ENCODE measurements at regions not wholly inside any gene's neighbourhood (a gene's known extent, or its start where the extent isn't known, plus 50 kb on each side); places are given as distances from the start of the nearest gene placed in this dataset.

DNA sequence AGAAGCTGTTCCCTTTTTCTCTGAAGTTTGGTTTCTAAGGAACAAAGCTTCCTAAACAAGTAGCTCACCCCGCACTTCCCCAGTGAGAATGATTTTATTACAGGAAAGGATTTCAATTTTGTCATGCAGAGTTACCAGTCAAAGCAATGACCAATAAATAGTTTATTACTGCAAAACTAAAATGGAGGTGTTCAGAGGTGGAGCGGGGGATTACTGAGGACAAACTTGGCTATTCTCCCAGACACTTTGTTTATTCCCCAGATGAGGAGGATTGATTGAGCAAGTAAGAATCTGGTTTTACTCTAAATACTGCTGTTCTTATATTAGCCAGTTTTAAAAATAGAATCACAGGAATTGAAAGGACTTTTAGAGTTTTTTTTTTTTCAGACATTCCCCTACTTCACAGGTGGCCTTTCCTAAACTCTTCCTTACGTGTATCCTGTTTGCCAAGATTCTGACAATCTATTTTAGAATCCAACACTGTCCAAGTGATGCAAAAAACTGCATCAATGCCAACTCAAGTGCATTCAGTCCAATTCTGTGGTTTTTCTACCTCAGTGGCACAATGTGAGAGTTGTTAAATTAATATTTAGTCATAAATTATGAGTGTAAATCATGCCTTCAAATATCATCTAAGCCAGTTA lies 136.1 kb downstream of the TNFSF18 start:
- no peaks in the 10 kb centered on the region for H3K4me1 ChIP-seq (ENCODE audit: control insufficient read depth, insufficient read depth, low read length)
- no peaks in the 10 kb centered on the region for H3K27me3 ChIP-seq (ENCODE audit: control insufficient read depth, insufficient read depth, low read length)
- H3K27ac ChIP-seq (ENCODE audit: low read length) = no peak overlapping the region
- peaks cover 3% of the 10 kb centered on the region; the same call in 1 of the 2 replicates for H3K36me3 ChIP-seq (ENCODE audit: control insufficient read depth, insufficient read depth, low read length)
- no CpG with 5 or more reads among the region's 3 CpGs for WGBS (ENCODE audit: insufficient coverage, insufficient read length)
- H3K9me3 ChIP-seq (ENCODE audit: control insufficient read depth, insufficient read depth, low read length) = peaks cover 4% of the 10 kb centered on the region
- no peak for DNase-seq (ENCODE audit: low read depth, low spot score)
- no peak overlapping the region for H3K4me3 ChIP-seq (ENCODE audit: low read length)

DNA sequence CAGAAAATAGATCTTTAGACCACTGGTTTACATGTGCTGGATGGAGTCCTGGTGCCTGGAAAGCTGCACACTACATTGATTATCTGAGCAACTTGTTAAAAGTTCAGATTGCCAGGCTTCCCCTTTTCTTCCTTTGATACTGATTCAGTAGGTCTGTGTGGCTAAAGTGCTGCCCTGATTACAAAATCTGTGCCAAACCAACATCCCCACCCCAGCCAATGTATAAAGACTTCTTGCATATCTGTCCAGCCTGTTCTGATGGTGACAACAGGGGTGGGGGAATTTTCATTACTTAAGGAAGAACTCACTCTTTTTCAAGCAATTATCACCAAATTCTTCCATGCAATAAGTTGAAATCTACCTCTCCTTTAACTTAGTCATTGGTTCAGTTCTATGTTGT lies 135.5 kb downstream of the TNFSF18 start:
- Histone ChIP-seq H3K36me3 (ENCODE audit: control insufficient read depth, insufficient read depth, low read length) (peaks cover 3% of the 10 kb centered on the region; the same call in 1 of the 2 replicates), H3K4me3 (ENCODE audit: low read length) (no peak overlapping the region), H3K4me1 (ENCODE audit: control insufficient read depth, insufficient read depth, low read length) (no peaks in the 10 kb centered on the region), H3K27me3 (ENCODE audit: control insufficient read depth, insufficient read depth, low read length) (no peaks in the 10 kb centered on the region), H3K27ac (ENCODE audit: low read length) (no peak overlapping the region), H3K9me3 (ENCODE audit: control insufficient read depth, insufficient read depth, low read length) (peaks cover 4% of the 10 kb centered on the region)
- DNase-seq (ENCODE audit: low read depth, low spot score) = no peak

DNA sequence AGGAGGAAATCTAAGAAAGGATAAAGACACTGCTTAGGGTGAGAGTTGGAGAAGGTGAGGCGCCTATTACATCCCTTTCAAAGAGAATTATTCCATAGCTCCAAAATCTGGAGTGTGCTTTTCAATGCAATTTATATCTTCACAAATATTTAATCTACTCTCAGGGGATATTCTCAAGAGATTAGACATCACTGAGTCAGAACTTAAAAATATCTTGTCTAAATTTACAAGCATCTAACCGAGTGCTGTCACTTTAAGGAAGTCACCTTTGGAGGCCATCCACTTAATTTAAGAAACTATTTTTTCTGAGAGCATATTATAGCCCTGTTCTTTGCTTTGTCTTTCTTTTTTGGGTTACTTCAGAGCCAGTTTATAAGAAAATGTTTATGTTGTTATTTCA lies 134.6 kb downstream of the TNFSF18 start:
- Histone ChIP-seq H3K36me3 (ENCODE audit: control insufficient read depth, insufficient read depth, low read length) (peaks cover 3% of the 10 kb centered on the region; the same call in 1 of the 2 replicates), H3K9me3 (ENCODE audit: control insufficient read depth, insufficient read depth, low read length) (peaks cover 4% of the 10 kb centered on the region), H3K27me3 (ENCODE audit: control insufficient read depth, insufficient read depth, low read length) (no peaks in the 10 kb centered on the region), H3K4me3 (ENCODE audit: low read length) (no peak overlapping the region), H3K27ac (ENCODE audit: low read length) (no peak overlapping the region), H3K4me1 (ENCODE audit: control insufficient read depth, insufficient read depth, low read length) (no peaks in the 10 kb centered on the region)
- no CpG with 5 or more reads among the region's 2 CpGs for WGBS (ENCODE audit: insufficient coverage, insufficient read length)
- DNase-seq (ENCODE audit: low read depth, low spot score) = no peak

DNA sequence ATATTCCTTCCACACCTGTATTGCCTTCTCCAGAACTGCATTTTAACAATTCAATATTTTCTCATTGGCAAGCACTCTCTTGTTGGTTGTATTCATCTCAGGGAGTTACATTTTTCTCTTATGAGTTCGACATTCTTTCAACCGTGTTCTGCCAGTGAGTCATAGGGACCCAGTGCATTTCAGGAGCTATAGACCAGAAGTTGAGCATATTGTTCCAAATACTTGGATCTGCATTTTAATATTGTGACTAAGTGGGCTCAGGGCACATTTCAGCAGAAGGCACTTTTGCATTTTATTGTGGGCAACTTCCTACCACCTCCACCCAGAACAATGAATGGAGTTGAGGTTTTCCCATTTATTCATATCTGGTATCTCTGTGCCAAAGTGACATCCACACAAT lies 132.8 kb downstream of the TNFSF18 start:
- H3K27me3 ChIP-seq (ENCODE audit: control insufficient read depth, insufficient read depth, low read length) = no peaks in the 10 kb centered on the region
- no peaks in the 10 kb centered on the region for H3K4me1 ChIP-seq (ENCODE audit: control insufficient read depth, insufficient read depth, low read length)
- no peak overlapping the region for H3K27ac ChIP-seq (ENCODE audit: low read length)
- no peaks in the 10 kb centered on the region for H3K36me3 ChIP-seq (ENCODE audit: control insufficient read depth, insufficient read depth, low read length)
- H3K9me3 ChIP-seq (ENCODE audit: control insufficient read depth, insufficient read depth, low read length) = peaks cover 2% of the 10 kb centered on the region
- no CpG with 5 or more reads among the region's 2 CpGs for WGBS (ENCODE audit: insufficient coverage, insufficient read length)
- H3K4me3 ChIP-seq (ENCODE audit: low read length) = no peak overlapping the region
- no peak for DNase-seq (ENCODE audit: low read depth, low spot score)

DNA sequence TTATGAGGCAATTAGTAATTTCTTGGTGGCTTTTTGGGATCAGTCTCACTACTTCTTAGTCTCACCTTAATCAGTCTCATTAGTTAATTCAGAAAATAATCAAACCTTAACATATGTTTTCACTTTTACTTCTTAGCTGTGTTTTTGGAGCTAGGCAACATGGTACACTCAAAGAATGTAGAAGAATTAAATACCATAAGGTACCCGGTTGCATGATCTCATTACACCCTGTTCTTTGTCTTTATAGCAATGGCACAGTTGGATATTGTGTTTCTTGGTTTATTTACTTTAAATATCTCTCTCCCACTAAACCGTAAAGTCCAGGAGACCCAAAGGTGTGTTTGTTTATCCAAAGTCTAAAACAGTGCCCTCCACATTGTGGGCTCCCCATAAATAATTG lies 132.3 kb downstream of the TNFSF18 start:
- Histone ChIP-seq H3K27me3 (ENCODE audit: control insufficient read depth, insufficient read depth, low read length) (no peaks in the 10 kb centered on the region), H3K4me3 (ENCODE audit: low read length) (no peak overlapping the region), H3K36me3 (ENCODE audit: control insufficient read depth, insufficient read depth, low read length) (no peaks in the 10 kb centered on the region), H3K4me1 (ENCODE audit: control insufficient read depth, insufficient read depth, low read length) (no peaks in the 10 kb centered on the region), H3K9me3 (ENCODE audit: control insufficient read depth, insufficient read depth, low read length) (no peaks in the 10 kb centered on the region), H3K27ac (ENCODE audit: low read length) (no peak overlapping the region)
- no CpG with 5 or more reads among the region's 2 CpGs for WGBS (ENCODE audit: insufficient coverage, insufficient read length)
- no peak for DNase-seq (ENCODE audit: low read depth, low spot score)

DNA sequence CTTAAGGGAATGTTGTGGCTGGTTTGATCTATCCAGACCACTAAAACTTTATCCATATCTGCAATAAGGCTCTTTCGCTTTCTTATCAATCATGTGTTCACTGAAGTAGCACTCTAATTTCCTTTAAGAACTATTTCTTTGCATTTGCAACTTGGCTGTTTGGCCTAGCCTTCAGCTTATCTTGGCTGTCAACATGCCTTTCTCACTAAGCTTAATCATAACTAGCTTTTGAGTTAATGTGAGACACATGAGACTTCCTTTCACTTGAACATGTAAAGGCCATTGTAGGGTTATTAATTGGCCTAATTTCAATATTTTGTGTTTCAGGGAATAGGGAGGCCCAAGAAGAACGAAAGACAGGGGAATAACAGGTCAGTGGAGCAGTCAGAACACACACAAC lies 124.7 kb downstream of the TNFSF18 start:
- WGBS (ENCODE audit: insufficient coverage, insufficient read length) = no CpG with 5 or more reads among the region's 2 CpGs
- H3K9me3 ChIP-seq (ENCODE audit: control insufficient read depth, insufficient read depth, low read length) = no peaks in the 10 kb centered on the region
- DNase-seq (ENCODE audit: low read depth, low spot score) = no peak

DNA sequence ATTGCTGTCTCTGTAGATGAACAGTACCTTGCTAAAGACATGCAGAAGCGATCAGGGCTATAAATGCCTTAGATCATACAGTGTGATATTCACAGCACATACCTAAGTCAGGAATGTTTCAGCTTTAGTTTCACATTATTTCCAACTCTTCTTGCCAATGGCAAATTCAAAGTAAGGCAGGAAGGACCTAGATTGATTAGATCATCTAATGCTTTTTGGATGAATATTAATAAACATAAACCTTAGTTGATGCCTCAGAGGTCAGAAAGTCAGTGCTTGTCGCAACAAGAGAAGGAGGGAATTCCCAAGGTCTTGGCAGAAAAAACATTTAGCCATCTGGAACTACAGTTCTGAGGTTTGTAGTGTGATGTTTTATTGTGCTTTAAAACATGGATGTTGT lies 122.3 kb downstream of the TNFSF18 start:
- WGBS (ENCODE audit: insufficient coverage, insufficient read length) = no CpG with 5 or more reads among the region's 2 CpGs
- H3K27ac ChIP-seq (ENCODE audit: low read length) = no peak overlapping the region
- DNase-seq (ENCODE audit: low read depth, low spot score) = no peak
- H3K4me1 ChIP-seq (ENCODE audit: control insufficient read depth, insufficient read depth, low read length) = no peaks in the 10 kb centered on the region
- H3K4me3 ChIP-seq (ENCODE audit: low read length) = no peak overlapping the region
- H3K27me3 ChIP-seq (ENCODE audit: control insufficient read depth, insufficient read depth, low read length) = no peaks in the 10 kb centered on the region
- H3K9me3 ChIP-seq (ENCODE audit: control insufficient read depth, insufficient read depth, low read length) = no peaks in the 10 kb centered on the region
- H3K36me3 ChIP-seq (ENCODE audit: control insufficient read depth, insufficient read depth, low read length) = no peaks in the 10 kb centered on the region

More for the DNA sequence above, 124.7 kb downstream of the TNFSF18 start:
- Histone ChIP-seq H3K27me3 (ENCODE audit: control insufficient read depth, insufficient read depth, low read length) (no peaks in the 10 kb centered on the region), H3K4me3 (ENCODE audit: low read length) (no peak overlapping the region), H3K4me1 (ENCODE audit: control insufficient read depth, insufficient read depth, low read length) (no peaks in the 10 kb centered on the region), H3K27ac (ENCODE audit: low read length) (no peak overlapping the region), H3K36me3 (ENCODE audit: control insufficient read depth, insufficient read depth, low read length) (no peaks in the 10 kb centered on the region)

DNA sequence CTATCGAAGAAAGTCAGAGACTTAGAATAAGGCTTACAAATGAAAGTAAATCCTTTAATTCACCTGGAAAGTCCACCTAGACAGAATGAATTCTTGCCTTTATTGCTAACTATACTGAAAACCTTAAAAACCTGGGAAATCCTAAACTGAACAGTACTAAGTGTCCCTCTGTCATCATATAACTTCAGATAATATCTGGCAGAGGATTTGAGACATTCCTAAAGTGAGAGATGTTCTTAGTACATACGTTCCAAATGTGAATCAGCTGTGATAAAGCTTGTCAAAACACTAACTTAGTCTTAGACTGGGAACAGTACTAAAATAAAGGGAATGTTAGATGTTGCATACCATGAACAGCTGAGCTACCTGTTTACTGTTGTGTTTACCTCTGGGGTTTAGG lies 121.7 kb downstream of the TNFSF18 start:
- Histone ChIP-seq H3K4me3 (ENCODE audit: low read length) (no peak overlapping the region), H3K27ac (ENCODE audit: low read length) (no peak overlapping the region), H3K27me3 (ENCODE audit: control insufficient read depth, insufficient read depth, low read length) (no peaks in the 10 kb centered on the region), H3K4me1 (ENCODE audit: control insufficient read depth, insufficient read depth, low read length) (no peaks in the 10 kb centered on the region), H3K36me3 (ENCODE audit: control insufficient read depth, insufficient read depth, low read length) (no peaks in the 10 kb centered on the region), H3K9me3 (ENCODE audit: control insufficient read depth, insufficient read depth, low read length) (no peaks in the 10 kb centered on the region)
- DNase-seq (ENCODE audit: low read depth, low spot score) = no peak
- no CpG with 5 or more reads among the region's 2 CpGs for WGBS (ENCODE audit: insufficient coverage, insufficient read length)

DNA sequence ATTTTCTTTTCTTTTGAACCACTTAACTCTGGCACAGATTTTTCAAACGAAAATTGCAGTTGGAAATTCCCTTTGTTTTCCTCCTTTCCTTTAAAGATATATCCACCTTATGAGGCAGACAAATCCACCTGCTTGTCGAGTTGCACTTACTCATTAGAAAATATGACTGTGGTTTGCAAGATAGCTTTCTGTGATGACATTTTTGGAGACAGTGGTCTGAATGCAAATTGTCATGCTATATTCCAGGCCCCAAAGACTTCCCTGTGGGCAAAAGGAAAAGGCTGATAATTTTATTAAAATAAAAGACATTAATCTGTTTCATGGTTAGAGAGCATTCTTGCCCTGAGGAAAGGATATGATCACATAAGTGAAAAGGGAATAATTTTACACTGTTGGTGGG lies 120.6 kb downstream of the TNFSF18 start:
- WGBS (ENCODE audit: insufficient coverage, insufficient read length) = no CpG with 5 or more reads among the region's 2 CpGs
- no peaks in the 10 kb centered on the region for H3K36me3 ChIP-seq (ENCODE audit: control insufficient read depth, insufficient read depth, low read length)
- H3K4me3 ChIP-seq (ENCODE audit: low read length) = no peak overlapping the region
- no peaks in the 10 kb centered on the region for H3K9me3 ChIP-seq (ENCODE audit: control insufficient read depth, insufficient read depth, low read length)
- H3K27me3 ChIP-seq (ENCODE audit: control insufficient read depth, insufficient read depth, low read length) = no peaks in the 10 kb centered on the region
- H3K4me1 ChIP-seq (ENCODE audit: control insufficient read depth, insufficient read depth, low read length) = no peaks in the 10 kb centered on the region
- H3K27ac ChIP-seq (ENCODE audit: low read length) = no peak overlapping the region
- no peak for DNase-seq (ENCODE audit: low read depth, low spot score)

DNA sequence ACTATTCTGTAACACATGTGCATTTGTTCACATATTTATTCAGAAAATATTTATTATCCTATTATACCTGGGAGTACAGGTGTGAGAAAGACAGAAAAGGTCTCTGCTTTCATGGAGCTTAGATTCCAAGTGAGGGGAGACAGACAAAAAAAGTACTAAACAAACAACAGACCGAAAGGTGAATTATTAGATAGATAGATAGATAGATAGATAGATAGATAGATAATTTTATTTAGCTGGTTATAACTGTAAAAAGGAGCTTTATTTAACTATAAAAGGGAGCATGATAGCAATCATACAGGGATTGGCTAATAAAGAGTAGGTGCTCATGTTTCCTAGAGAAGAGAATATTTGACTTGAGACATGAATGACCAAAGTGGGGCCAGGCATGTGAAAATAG lies 119.4 kb downstream of the TNFSF18 start:
- Histone ChIP-seq H3K36me3 (ENCODE audit: control insufficient read depth, insufficient read depth, low read length) (no peaks in the 10 kb centered on the region), H3K4me1 (ENCODE audit: control insufficient read depth, insufficient read depth, low read length) (no peaks in the 10 kb centered on the region), H3K4me3 (ENCODE audit: low read length) (no peak overlapping the region), H3K27ac (ENCODE audit: low read length) (no peak overlapping the region), H3K27me3 (ENCODE audit: control insufficient read depth, insufficient read depth, low read length) (no peaks in the 10 kb centered on the region), H3K9me3 (ENCODE audit: control insufficient read depth, insufficient read depth, low read length) (no peaks in the 10 kb centered on the region)
- DNase-seq (ENCODE audit: low read depth, low spot score) = no peak
- WGBS (ENCODE audit: insufficient coverage, insufficient read length) = no CpG with 5 or more reads among the region's 1 CpG

DNA sequence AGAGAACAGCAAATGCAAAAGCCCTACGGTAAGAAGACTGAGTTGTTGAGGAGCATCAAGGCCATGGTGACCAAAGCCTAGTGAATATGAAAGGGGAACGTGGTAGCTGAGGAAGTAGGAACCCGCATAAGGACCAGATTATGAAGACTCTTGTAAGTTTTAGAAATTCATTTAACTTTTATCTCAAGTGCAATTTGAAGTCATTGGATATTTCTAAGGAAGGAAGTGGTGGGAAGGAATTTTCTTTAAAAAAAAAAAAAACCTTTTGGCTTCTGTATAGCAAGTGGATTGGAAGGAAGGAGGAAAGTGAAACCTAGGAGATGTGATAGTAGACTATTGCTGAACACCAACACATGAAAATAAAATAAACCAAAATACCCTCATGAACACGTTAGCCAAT lies 119.0 kb downstream of the TNFSF18 start:
- no CpG with 5 or more reads among the region's 4 CpGs for WGBS (ENCODE audit: insufficient coverage, insufficient read length)
- Histone ChIP-seq H3K36me3 (ENCODE audit: control insufficient read depth, insufficient read depth, low read length) (no peaks in the 10 kb centered on the region), H3K4me3 (ENCODE audit: low read length) (no peak overlapping the region), H3K9me3 (ENCODE audit: control insufficient read depth, insufficient read depth, low read length) (no peaks in the 10 kb centered on the region), H3K27me3 (ENCODE audit: control insufficient read depth, insufficient read depth, low read length) (no peaks in the 10 kb centered on the region), H3K4me1 (ENCODE audit: control insufficient read depth, insufficient read depth, low read length) (no peaks in the 10 kb centered on the region), H3K27ac (ENCODE audit: low read length) (no peak overlapping the region)
- DNase-seq (ENCODE audit: low read depth, low spot score) = no peak
